ENCODE measurements at regions not wholly inside any gene's neighbourhood (a gene's known extent, or its start where the extent isn't known, plus 50 kb on each side); places are given as distances from the start of the nearest gene placed in this dataset.
A peak's percentile ranks its signal among the peaks of the same experiment; 100 is the strongest.

GRCh38 chr9:134276453-134277245 lies 49.6 kb upstream of the RXRA start:
- DNase-seq = peak; percentile 17

All from suppressor macrophage treated with lipopolysaccharide for 4 hours (primary cell).